PC-9 (cell line): ENCODE measurements at regions not wholly inside any gene's neighbourhood (a gene's known extent, or its start where the extent isn't known, plus 50 kb on each side); places are given as distances from the start of the nearest gene placed in this dataset.

Experiments used
- CTCF ChIP-seq: fragments of 200-600 bp; sonication (generic); conservative IDR thresholded peaks from 2 replicates; pipeline ENCODE4 v1.6.1; 2017; ENCODE audit warnings: mixed run types, antibody characterized with exemption, mild to moderate bottlenecking, moderate library complexity
- EZH2 ChIP-seq: fragments of 200-600 bp; sonication (generic); IDR thresholded peaks from 2 replicates; pipeline ENCODE4 v1.8.0; 2017; ENCODE audit warnings: antibody characterized with exemption, low read depth

- no peak for TF ChIP-seq EZH2
- no peak for TF ChIP-seq CTCF
These were observed 985.4 kb upstream of the INTU start for GRCh38 chr4:126647320-126647719.
